ENCODE measurements at regions not wholly inside any gene's neighbourhood (a gene's known extent, or its start where the extent isn't known, plus 50 kb on each side); places are given as distances from the start of the nearest gene placed in this dataset.
"Not testable (repeated sequence)": the region's sequence is repeated elsewhere in the genome, so short reads cannot be mapped to it uniquely, and the experiment has no call there.

- Histone ChIP-seq H3K4me3 (peak overlapping the region; percentile 59), H3K9ac (ENCODE audit: insufficient read length) (no peak overlapping the region), H3K9me3 (ENCODE audit: low read depth, low read length) (no peaks in the 10 kb centered on the region), H3K36me3 (ENCODE audit: insufficient read depth, low read length) (no peaks in the 10 kb centered on the region), H3K27ac (peak overlapping the region; percentile 89)
- no peak for TF ChIP-seq EZH2 (IDR thresholded peaks at IDR 0.05)
- no peak for TF ChIP-seq FOXP2 (optimal IDR thresholded peaks at IDR 0.05; ENCODE audit: control extremely low read depth, extremely low read length, insufficient read depth)
- TF ChIP-seq POLR2AphosphoS5 (IDR thresholded peaks at IDR 0.05; ENCODE audit: borderline replicate concordance, low read depth, low read length), result no peak
- DNase-seq (ENCODE audit: low read depth, low spot score), result no peak
Measured at GRCh38 chr2:203637471-203638167, 68.8 kb upstream of the CD28 start.

GRCh38 chr2:203641865-203642264 is 64.6 kb upstream of the CD28 start:
- H3K9ac ChIP-seq (ENCODE audit: insufficient read length); H3K4me3 ChIP-seq; H3K27ac ChIP-seq; DNase-seq (ENCODE audit: low read depth, low spot score); H3K36me3 ChIP-seq (ENCODE audit: insufficient read depth, low read length); H3K9me3 ChIP-seq (ENCODE audit: low read depth, low read length): not testable (repeated sequence)

- not testable (repeated sequence) for H3K27ac ChIP-seq; H3K9me3 ChIP-seq (ENCODE audit: low read depth, low read length); H3K9ac ChIP-seq (ENCODE audit: insufficient read length); H3K4me3 ChIP-seq; DNase-seq (ENCODE audit: low read depth, low spot score); H3K36me3 ChIP-seq (ENCODE audit: insufficient read depth, low read length)
Measured at GRCh38 chr2:203642841-203643240, 63.6 kb upstream of the CD28 start.

- Histone ChIP-seq H3K9me3 (ENCODE audit: low read depth, low read length) (no peaks in the 10 kb centered on the region), H3K27ac (no peak overlapping the region), H3K36me3 (ENCODE audit: insufficient read depth, low read length) (no peaks in the 10 kb centered on the region), H3K4me3 (no peak overlapping the region), H3K9ac (ENCODE audit: insufficient read length) (no peak overlapping the region)
- no peak for TF ChIP-seq EZH2 (IDR thresholded peaks at IDR 0.05)
- TF ChIP-seq FOXP2 (optimal IDR thresholded peaks at IDR 0.05; ENCODE audit: control extremely low read depth, extremely low read length, insufficient read depth), result no peak
- no peak for TF ChIP-seq POLR2AphosphoS5 (IDR thresholded peaks at IDR 0.05; ENCODE audit: borderline replicate concordance, low read depth, low read length)
- DNase-seq (ENCODE audit: low read depth, low spot score), result no peak
Measured at GRCh38 chr2:203645831-203646230, 60.6 kb upstream of the CD28 start.

GRCh38 chr2:203646266-203646864 is 60.1 kb upstream of the CD28 start:
- no peak overlapping the region for H3K4me3 ChIP-seq
- H3K27ac ChIP-seq, result no peak overlapping the region
- H3K9ac ChIP-seq (ENCODE audit: insufficient read length), result no peak overlapping the region
- H3K36me3 ChIP-seq (ENCODE audit: insufficient read depth, low read length), result no peaks in the 10 kb centered on the region
- H3K9me3 ChIP-seq (ENCODE audit: low read depth, low read length), result no peaks in the 10 kb centered on the region
- DNase-seq (ENCODE audit: low read depth, low spot score), result no peak
- TF ChIP-seq POLR2AphosphoS5 (IDR thresholded peaks at IDR 0.05; ENCODE audit: borderline replicate concordance, low read depth, low read length), result no peak
- no peak for TF ChIP-seq FOXP2 (optimal IDR thresholded peaks at IDR 0.05; ENCODE audit: control extremely low read depth, extremely low read length, insufficient read depth)
- TF ChIP-seq EZH2 (IDR thresholded peaks at IDR 0.05), result no peak

GRCh38 chr2:203646961-203647360 is 59.5 kb upstream of the CD28 start:
- H3K4me3 ChIP-seq, result no peak overlapping the region
- H3K36me3 ChIP-seq (ENCODE audit: insufficient read depth, low read length), result no peaks in the 10 kb centered on the region
- H3K27ac ChIP-seq, result no peak overlapping the region
- TF ChIP-seq POLR2AphosphoS5 (IDR thresholded peaks at IDR 0.05; ENCODE audit: borderline replicate concordance, low read depth, low read length) (no peak), FOXP2 (optimal IDR thresholded peaks at IDR 0.05; ENCODE audit: control extremely low read depth, extremely low read length, insufficient read depth) (no peak), EZH2 (IDR thresholded peaks at IDR 0.05) (no peak)
- H3K9me3 ChIP-seq (ENCODE audit: low read depth, low read length), result no peaks in the 10 kb centered on the region
- DNase-seq (ENCODE audit: low read depth, low spot score), result no peak
- no peak overlapping the region for H3K9ac ChIP-seq (ENCODE audit: insufficient read length)

- no peaks in the 10 kb centered on the region for H3K36me3 ChIP-seq (ENCODE audit: insufficient read depth, low read length)
- H3K4me3 ChIP-seq, result no peak overlapping the region
- H3K9me3 ChIP-seq (ENCODE audit: low read depth, low read length), result no peaks in the 10 kb centered on the region
- TF ChIP-seq FOXP2 (optimal IDR thresholded peaks at IDR 0.05; ENCODE audit: control extremely low read depth, extremely low read length, insufficient read depth) (no peak), POLR2AphosphoS5 (IDR thresholded peaks at IDR 0.05; ENCODE audit: borderline replicate concordance, low read depth, low read length) (no peak), EZH2 (IDR thresholded peaks at IDR 0.05) (no peak)
- DNase-seq (ENCODE audit: low read depth, low spot score), result no peak
- no peak overlapping the region for H3K9ac ChIP-seq (ENCODE audit: insufficient read length)
- no peak overlapping the region for H3K27ac ChIP-seq
Measured at GRCh38 chr2:203647579-203647978, 58.9 kb upstream of the CD28 start.

GRCh38 chr2:203648273-203648672 is 58.2 kb upstream of the CD28 start:
- no peak for DNase-seq (ENCODE audit: low read depth, low spot score)
- H3K4me3 ChIP-seq, result no peak overlapping the region
- H3K27ac ChIP-seq, result no peak overlapping the region
- no peaks in the 10 kb centered on the region for H3K9me3 ChIP-seq (ENCODE audit: low read depth, low read length)
- TF ChIP-seq POLR2AphosphoS5 (IDR thresholded peaks at IDR 0.05; ENCODE audit: borderline replicate concordance, low read depth, low read length) (no peak), EZH2 (IDR thresholded peaks at IDR 0.05) (no peak), FOXP2 (optimal IDR thresholded peaks at IDR 0.05; ENCODE audit: control extremely low read depth, extremely low read length, insufficient read depth) (no peak)
- H3K9ac ChIP-seq (ENCODE audit: insufficient read length), result no peak overlapping the region
- H3K36me3 ChIP-seq (ENCODE audit: insufficient read depth, low read length), result no peaks in the 10 kb centered on the region

- no peak for DNase-seq (ENCODE audit: low read depth, low spot score)
- TF ChIP-seq POLR2AphosphoS5 (IDR thresholded peaks at IDR 0.05; ENCODE audit: borderline replicate concordance, low read depth, low read length) (no peak), FOXP2 (optimal IDR thresholded peaks at IDR 0.05; ENCODE audit: control extremely low read depth, extremely low read length, insufficient read depth) (no peak), EZH2 (IDR thresholded peaks at IDR 0.05) (no peak)
- peak overlapping the region; percentile 78 for H3K27ac ChIP-seq
Measured at GRCh38 chr2:203649176-203649814, 57.1 kb upstream of the CD28 start.

More at GRCh38 chr2:203649176-203649814, 57.1 kb upstream of the CD28 start:
- no peaks in the 10 kb centered on the region for H3K9me3 ChIP-seq (ENCODE audit: low read depth, low read length)
- no peaks in the 10 kb centered on the region for H3K36me3 ChIP-seq (ENCODE audit: insufficient read depth, low read length)
- H3K9ac ChIP-seq (ENCODE audit: insufficient read length), result no peak overlapping the region
- peak overlapping the region; percentile 65 for H3K4me3 ChIP-seq
